K562 (cell line): ENCODE measurements at regions not wholly inside any gene's neighbourhood (a gene's known extent, or its start where the extent isn't known, plus 50 kb on each side); places are given as distances from the start of the nearest gene placed in this dataset.

Source experiments
- ATAC-seq: fragments of 200-7000 bp; cut with Tn5 transposase; 3 replicates; pipeline ENCODE4 v1.9.1; 2020; ENCODE audit warnings: moderate library complexity
- BruUV-seq: library from RNA; stranded (reverse); fragments of 400-500 nt; replicated peaks from 2 replicates; lab custom pipeline; 2021; lab: Mats Ljungman, UMichigan
- CTCF ChIA-PET: fragments of 300-600 bp; formaldehyde crosslinking; extraction: SDS; loops from one replicate; lab custom pipeline; 2021; ENCODE audit warnings: low intra/inter-chr PET ratio; lab: Yijun Ruan, JAX
- POLR2A ChIA-PET: fragments of 300-600, 350-650 bp; sonication (Branson Sonifier 250); formaldehyde crosslinking; extraction: SDS; loops from one replicate; lab custom pipeline; 2021; ENCODE audit warnings: antibody characterized with exemption, inconsistent platforms; lab: Yijun Ruan, JAX
- DNase-seq, 4 experiments: peaks; one replicate each; pipeline versions ENCODE4 v3.0.0 to v3.0.0-alpha.2; 2011 to 2018; ENCODE audit warnings: low spot score in 3 of 4, mixed read lengths in 3 of 4; ENCODE audit errors: extremely low read depth in 1 of 4
- FAIRE-seq: peaks from 2 replicates; lab custom pipeline; 2011; peaks lifted over from hg19 to GRCh38; lab: Jason Lieb, UNC
- H2AFZ ChIP-seq: 2 replicates; pipeline ENCODE4 v1.6.0; 2011; ENCODE audit warnings: low read depth, low read length, control low read depth, inconsistent platforms
- H3K27ac ChIP-seq: fragments of 200-600 bp; 3 replicates; pipeline ENCODE4 v1.8.0; 2011; ENCODE audit warnings: low read depth, mild to moderate bottlenecking, control low read depth, inconsistent platforms, low read length, moderate library complexity, mixed read lengths; ENCODE audit errors: extremely low read depth
- H3K27me3 ChIP-seq, 2 experiments: fragments of 300-600 bp in 1 of 2; 2 replicates in 1 of 2; 3 replicates in 1 of 2; pipeline versions ENCODE4 v1.6.0 to v1.8.0; 2011; ENCODE audit warnings: inconsistent platforms in 2 of 2, low read length in 2 of 2, mild to moderate bottlenecking in 1 of 2, mixed read lengths in 1 of 2, moderate library complexity in 1 of 2; ENCODE audit not compliant: control insufficient read depth in 2 of 2, insufficient read depth in 2 of 2
- H3K36me3 ChIP-seq: fragments of 300-600 bp; 3 replicates; pipeline ENCODE4 v1.8.0; 2011; ENCODE audit warnings: mild to moderate bottlenecking, low read length, inconsistent platforms; ENCODE audit not compliant: control insufficient read depth, insufficient read depth
- H3K4me1 ChIP-seq, 2 experiments: fragments of 200-600 bp in 1 of 2; replicated peaks in 1 of 2; 2 replicates in 1 of 2; 3 replicates in 1 of 2; pipeline versions ENCODE4 v1.5.1 to v1.8.0; 2011; ENCODE audit warnings: inconsistent platforms in 2 of 2, low read length in 2 of 2, mild to moderate bottlenecking in 1 of 2, mixed read lengths in 1 of 2, moderate library complexity in 1 of 2; ENCODE audit not compliant: control insufficient read depth in 2 of 2, insufficient read depth in 2 of 2
- H3K4me2 ChIP-seq: 2 replicates; pipeline ENCODE4 v1.6.1; 2011; ENCODE audit warnings: low read length, control low read depth, inconsistent platforms, mixed read lengths; ENCODE audit not compliant: insufficient read depth
- H3K4me3 ChIP-seq: fragments of 200-600 bp; sonication (generic), shearing (Covaris generic); 2 replicates; pipeline ENCODE4 v1.5.1; 2016; ENCODE audit warnings: control low read depth, inconsistent platforms
- H3K79me2 ChIP-seq: fragments of 200-600 bp; 3 replicates; pipeline ENCODE4 v1.8.0; 2011; ENCODE audit warnings: low read length, inconsistent platforms; ENCODE audit not compliant: control insufficient read depth, insufficient read depth
- H3K9ac ChIP-seq, 2 experiments: 2 replicates each; pipeline versions ENCODE4 v1.6.0 to v1.6.1; 2011; ENCODE audit warnings: low read depth in 2 of 2, low read length in 2 of 2, control low read depth in 1 of 2, inconsistent platforms in 1 of 2, mild to moderate bottlenecking in 1 of 2, mixed read lengths in 1 of 2; ENCODE audit not compliant: insufficient read depth in 1 of 2
- H3K9me1 ChIP-seq: one replicate; pipeline ENCODE4 v1.6.0; 2011; ENCODE audit warnings: inconsistent platforms, mild to moderate bottlenecking, low read length, moderate library complexity; ENCODE audit not compliant: control insufficient read depth, insufficient read depth
- H3K9me3 ChIP-seq: replicated peaks from 2 replicates; pipeline ENCODE4 v1.5.1; 2011; ENCODE audit warnings: low read depth, low read length, inconsistent platforms; ENCODE audit not compliant: control insufficient read depth, insufficient read depth
- H4K20me1 ChIP-seq: replicated peaks from 2 replicates; pipeline ENCODE4 v1.6.1; 2011; ENCODE audit warnings: low read length, inconsistent platforms, mixed read lengths; ENCODE audit not compliant: control insufficient read depth, insufficient read depth
- PRDM10 ChIP-seq: fragments of 450-650 bp; IDR thresholded peaks from 2 replicates; pipeline ENCODE4 v1.6.1; 2018; ENCODE audit not compliant: partially characterized antibody
- RBFOX2 ChIP-seq: fragments of 200-400 bp; formaldehyde crosslinking; IDR thresholded peaks from 2 replicates; pipeline ENCODE4 v1.6.1; 2017; ENCODE audit warnings: low read depth, mild to moderate bottlenecking, low read length, moderate library complexity
- TAF7 ChIP-seq: fragments of 450-650 bp; IDR thresholded peaks from 2 replicates; pipeline ENCODE4 v1.6.1; 2016; ENCODE audit warnings: missing genetic modification characterization, missing compliant biosample characterization
- WGBS: fragments of 100-300 bp; shearing (Covaris generic); methylation state at CpG from one replicate; pipeline ENCODE4 v1.1.6; 2016; ENCODE audit warnings: low coverage, mixed read lengths; ENCODE audit not compliant: insufficient coverage; ENCODE audit errors: missing lambda C conversion rate; 5-methylcytosine and 5-hydroxymethylcytosine counted together
- in situ Hi-C: fragments of 300-500 bp; cut with MboI; formaldehyde crosslinking; loops from 4 replicates; pipeline ENCODE4 v1.15.0; 2018; ENCODE audit warnings: inconsistent platforms, mixed read lengths
- intact Hi-C: fragments of 100-400 bp; cut with micrococcal nuclease; formaldehyde crosslinking; loops from 2 replicates; pipeline ENCODE4 v1.14.2; 2022
- TF ChIP-seq, protein P1 (sequence below): sonication (generic); formaldehyde crosslinking; IDR thresholded peaks from 2 replicates; pipeline ENCODE4 v1.8.1; 2023; ENCODE audit warnings: mild to moderate bottlenecking, missing genetic modification reagents
- TF ChIP-seq, protein P2 (sequence below): sonication (generic); formaldehyde crosslinking; IDR thresholded peaks from 2 replicates; pipeline ENCODE4 v1.4.0; 2020; ENCODE audit warnings: mild to moderate bottlenecking, missing genetic modification reagents

DNA sequence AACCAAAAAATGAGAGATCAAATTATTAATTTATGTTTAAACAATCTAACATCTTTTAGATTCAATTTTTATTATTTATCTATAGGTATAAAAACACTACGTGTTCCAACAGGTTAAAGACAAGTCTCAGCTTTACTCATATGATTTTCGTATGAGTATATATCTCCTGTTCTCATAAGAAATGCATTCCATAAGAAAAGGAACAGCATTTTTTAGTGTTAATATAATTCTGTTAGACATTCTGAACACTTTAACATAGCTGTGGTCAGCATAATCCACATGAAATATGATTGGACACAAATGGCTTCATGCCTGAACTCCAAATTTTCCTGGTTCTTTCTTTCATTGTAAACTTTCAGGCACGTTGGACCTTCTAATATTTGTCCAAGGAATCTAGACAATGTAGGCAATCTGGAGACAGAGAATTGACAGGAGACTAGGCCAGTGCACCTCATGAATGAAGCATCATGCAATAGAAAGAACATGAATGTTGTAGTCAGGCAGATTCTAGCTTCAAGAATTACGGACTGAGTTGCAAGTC lies 1122.0 kb upstream of the ALCAM start:
- in situ Hi-C loops = no loop called here
- ChIA-PET POLR2A (no interaction called here), CTCF (no interaction called here)
- intact Hi-C loops = no loop called here
- H3K9me1 ChIP-seq = no peaks in the 10 kb centered on the region
- no TSS peak for BruUV-seq
- 0% methylated on average over 4 of the region's 4 CpGs for WGBS
- no peak overlapping the region for H2AFZ ChIP-seq
- no peaks in the 10 kb centered on the region for H3K9me3 ChIP-seq
- H3K4me1 ChIP-seq = no peaks in the 10 kb centered on the region
- TF ChIP-seq PRDM10 (no peak), RBFOX2 (no peak), TAF7 (tag) (no peak)
- TF ChIP-seq, protein P1, sequence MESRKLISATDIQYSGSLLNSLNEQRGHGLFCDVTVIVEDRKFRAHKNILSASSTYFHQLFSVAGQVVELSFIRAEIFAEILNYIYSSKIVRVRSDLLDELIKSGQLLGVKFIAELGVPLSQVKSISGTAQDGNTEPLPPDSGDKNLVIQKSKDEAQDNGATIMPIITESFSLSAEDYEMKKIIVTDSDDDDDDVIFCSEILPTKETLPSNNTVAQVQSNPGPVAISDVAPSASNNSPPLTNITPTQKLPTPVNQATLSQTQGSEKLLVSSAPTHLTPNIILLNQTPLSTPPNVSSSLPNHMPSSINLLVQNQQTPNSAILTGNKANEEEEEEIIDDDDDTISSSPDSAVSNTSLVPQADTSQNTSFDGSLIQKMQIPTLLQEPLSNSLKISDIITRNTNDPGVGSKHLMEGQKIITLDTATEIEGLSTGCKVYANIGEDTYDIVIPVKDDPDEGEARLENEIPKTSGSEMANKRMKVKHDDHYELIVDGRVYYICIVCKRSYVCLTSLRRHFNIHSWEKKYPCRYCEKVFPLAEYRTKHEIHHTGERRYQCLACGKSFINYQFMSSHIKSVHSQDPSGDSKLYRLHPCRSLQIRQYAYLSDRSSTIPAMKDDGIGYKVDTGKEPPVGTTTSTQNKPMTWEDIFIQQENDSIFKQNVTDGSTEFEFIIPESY (CRISPR knock-in tag) = no peak
- TF ChIP-seq, protein P2, sequence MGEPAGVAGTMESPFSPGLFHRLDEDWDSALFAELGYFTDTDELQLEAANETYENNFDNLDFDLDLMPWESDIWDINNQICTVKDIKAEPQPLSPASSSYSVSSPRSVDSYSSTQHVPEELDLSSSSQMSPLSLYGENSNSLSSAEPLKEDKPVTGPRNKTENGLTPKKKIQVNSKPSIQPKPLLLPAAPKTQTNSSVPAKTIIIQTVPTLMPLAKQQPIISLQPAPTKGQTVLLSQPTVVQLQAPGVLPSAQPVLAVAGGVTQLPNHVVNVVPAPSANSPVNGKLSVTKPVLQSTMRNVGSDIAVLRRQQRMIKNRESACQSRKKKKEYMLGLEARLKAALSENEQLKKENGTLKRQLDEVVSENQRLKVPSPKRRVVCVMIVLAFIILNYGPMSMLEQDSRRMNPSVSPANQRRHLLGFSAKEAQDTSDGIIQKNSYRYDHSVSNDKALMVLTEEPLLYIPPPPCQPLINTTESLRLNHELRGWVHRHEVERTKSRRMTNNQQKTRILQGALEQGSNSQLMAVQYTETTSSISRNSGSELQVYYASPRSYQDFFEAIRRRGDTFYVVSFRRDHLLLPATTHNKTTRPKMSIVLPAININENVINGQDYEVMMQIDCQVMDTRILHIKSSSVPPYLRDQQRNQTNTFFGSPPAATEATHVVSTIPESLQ (CRISPR knock-in tag) = no peak
- no peaks in the 10 kb centered on the region for H4K20me1 ChIP-seq
- no peaks in the 10 kb centered on the region for H3K79me2 ChIP-seq
- DNase-seq (no peak), FAIRE-seq (no peak), ATAC-seq (no peak)
- no peak overlapping the region for H3K4me2 ChIP-seq
- H3K27ac ChIP-seq = no peak overlapping the region
- no peak overlapping the region for H3K9ac ChIP-seq
- H3K27me3 ChIP-seq = no peaks in the 10 kb centered on the region
- no peaks in the 10 kb centered on the region for H3K36me3 ChIP-seq
- H3K4me3 ChIP-seq = no peak overlapping the region
